ENCODE measurements at regions not wholly inside any gene's neighbourhood (a gene's known extent, or its start where the extent isn't known, plus 50 kb on each side); places are given as distances from the start of the nearest gene placed in this dataset.

GRCh38 chr1:228839656-228840055 lies 104.4 kb downstream of the RHOU start:
- TF ChIP-seq POLR2A (IDR thresholded peaks at IDR 0.05) (no peak), CTCF (IDR thresholded peaks at IDR 0.05) (no peak)

All from ovary (tissue), 3 donors.